ENCODE measurements at regions not wholly inside any gene's neighbourhood (a gene's known extent, or its start where the extent isn't known, plus 50 kb on each side); places are given as distances from the start of the nearest gene placed in this dataset.

GRCh38 chr1:221880182-221880581 lies 138.3 kb upstream of the DUSP10 start:
- no peak for DNase-seq
- Histone ChIP-seq H3K4ac (ENCODE audit: low read depth in 1 of 2, low read length in 2 of 2) (no peak overlapping the region), H3K27ac (ENCODE audit: low read length, poor library complexity, severe bottlenecking) (no peak overlapping the region), H2BK12ac (ENCODE audit: low read length in 2 of 2) (no peak overlapping the region), H3K9me3 (ENCODE audit: control insufficient read depth, low read length) (no peaks in the 10 kb centered on the region), H3K4me3 (ENCODE audit: insufficient read depth in 1 of 2, low read depth in 1 of 2, low read length in 2 of 2) (no peak overlapping the region), H3K23ac (ENCODE audit: low read length in 2 of 2) (no peak overlapping the region), H3K4me2 (ENCODE audit: low read length, poor library complexity, severe bottlenecking) (no peak overlapping the region), H3K36me3 (ENCODE audit: control insufficient read depth in 1 of 2, insufficient read depth in 2 of 2, low read depth in 1 of 2, low read length in 2 of 2) (no peaks in the 10 kb centered on the region), H3K9ac (ENCODE audit: low read length) (no peak overlapping the region), H2BK120ac (ENCODE audit: low read depth, low read length) (no peak overlapping the region), H2BK15ac (ENCODE audit: low read depth, poor library complexity, severe bottlenecking) (no peak overlapping the region), H3K79me1 (replicated peaks; ENCODE audit: low read length, poor library complexity, severe bottlenecking) (no peaks in the 10 kb centered on the region), H2BK5ac (ENCODE audit: low read depth, low read length, poor library complexity, severe bottlenecking) (no peak overlapping the region), H4K8ac (ENCODE audit: low read length) (no peak overlapping the region), H2AFZ (ENCODE audit: low read depth, low read length) (no peak overlapping the region), H3K4me1 (ENCODE audit: control insufficient read depth, insufficient read depth, low read depth, low read length) (no peaks in the 10 kb centered on the region), H3K27me3 (ENCODE audit: control insufficient read depth in 1 of 2, insufficient read depth in 1 of 2, low read length in 2 of 2) (no peaks in the 10 kb centered on the region), H3K18ac (ENCODE audit: low read depth in 1 of 2, low read length in 2 of 2) (no peak overlapping the region), H4K91ac (ENCODE audit: low read length) (no peak overlapping the region), H2AK5ac (ENCODE audit: low read length, severe bottlenecking) (no peak overlapping the region), H3K14ac (ENCODE audit: low read length in 2 of 2) (no peak overlapping the region)
- WGBS: no CpG with 5 or more reads among the region's 1 CpG

- no peak overlapping the region for H2BK120ac ChIP-seq (ENCODE audit: low read depth, low read length)
- H3K4me3 ChIP-seq (ENCODE audit: insufficient read depth in 1 of 2, low read depth in 1 of 2, low read length in 2 of 2): no peak overlapping the region
- no peaks in the 10 kb centered on the region for H3K36me3 ChIP-seq (ENCODE audit: control insufficient read depth in 1 of 2, insufficient read depth in 2 of 2, low read depth in 1 of 2, low read length in 2 of 2)
- H3K18ac ChIP-seq (ENCODE audit: low read depth in 1 of 2, low read length in 2 of 2): no peak overlapping the region
- no peaks in the 10 kb centered on the region for H3K4me1 ChIP-seq (ENCODE audit: control insufficient read depth, insufficient read depth, low read depth, low read length)
- H3K4me2 ChIP-seq (ENCODE audit: low read length, poor library complexity, severe bottlenecking): no peak overlapping the region
- H4K8ac ChIP-seq (ENCODE audit: low read length): no peak overlapping the region
- H4K91ac ChIP-seq (ENCODE audit: low read length): no peak overlapping the region
- DNase-seq: no peak
- H3K4ac ChIP-seq (ENCODE audit: low read depth in 1 of 2, low read length in 2 of 2): no peak overlapping the region
- H3K9ac ChIP-seq (ENCODE audit: low read length): no peak overlapping the region
- H3K27ac ChIP-seq (ENCODE audit: low read length, poor library complexity, severe bottlenecking): no peak overlapping the region
- H2BK5ac ChIP-seq (ENCODE audit: low read depth, low read length, poor library complexity, severe bottlenecking): no peak overlapping the region
- no peaks in the 10 kb centered on the region for H3K9me3 ChIP-seq (ENCODE audit: control insufficient read depth, low read length)
- H2BK15ac ChIP-seq (ENCODE audit: low read depth, poor library complexity, severe bottlenecking): no peak overlapping the region
- no peak overlapping the region for H2AK5ac ChIP-seq (ENCODE audit: low read length, severe bottlenecking)
- no peak overlapping the region for H2BK12ac ChIP-seq (ENCODE audit: low read length in 2 of 2)
- H2AFZ ChIP-seq (ENCODE audit: low read depth, low read length): no peak overlapping the region
- H3K79me1 ChIP-seq (replicated peaks; ENCODE audit: low read length, poor library complexity, severe bottlenecking): no peaks in the 10 kb centered on the region
- H3K14ac ChIP-seq (ENCODE audit: low read length in 2 of 2): no peak overlapping the region
- H3K23ac ChIP-seq (ENCODE audit: low read length in 2 of 2): no peak overlapping the region
- no peaks in the 10 kb centered on the region for H3K27me3 ChIP-seq (ENCODE audit: control insufficient read depth in 1 of 2, insufficient read depth in 1 of 2, low read length in 2 of 2)
These were observed 136.2 kb upstream of the DUSP10 start for GRCh38 chr1:221878134-221878533.

DNA sequence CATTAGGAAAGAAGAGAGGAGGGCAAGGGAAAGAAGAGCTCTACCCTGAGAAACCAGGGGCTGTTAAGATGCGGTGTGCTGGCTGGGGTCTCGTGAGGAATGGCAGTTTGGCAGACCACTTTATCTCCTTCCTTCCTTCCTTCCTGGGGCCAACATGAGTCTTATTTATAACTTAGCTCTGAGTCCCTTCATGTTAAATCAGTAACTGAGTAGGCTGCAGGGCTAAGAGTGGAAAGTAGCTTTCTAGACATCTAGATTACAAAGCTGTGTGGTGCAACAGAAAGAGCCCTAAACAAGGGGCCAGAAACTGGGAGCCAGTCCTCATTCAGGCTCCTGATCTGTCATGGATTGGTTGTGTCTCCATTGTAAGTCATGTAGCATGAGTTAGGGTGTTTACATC lies 135.4 kb upstream of the DUSP10 start:
- no peak overlapping the region for H3K9ac ChIP-seq (ENCODE audit: low read length)
- H2AFZ ChIP-seq (ENCODE audit: low read depth, low read length): no peak overlapping the region
- no peak overlapping the region for H3K4me2 ChIP-seq (ENCODE audit: low read length, poor library complexity, severe bottlenecking)
- WGBS: 67% methylated on average over 1 of the region's 2 CpGs
- H2BK15ac ChIP-seq (ENCODE audit: low read depth, poor library complexity, severe bottlenecking): no peak overlapping the region
- no peak overlapping the region for H2BK120ac ChIP-seq (ENCODE audit: low read depth, low read length)
- H3K4me3 ChIP-seq (ENCODE audit: insufficient read depth in 1 of 2, low read depth in 1 of 2, low read length in 2 of 2): no peak overlapping the region
- H3K27ac ChIP-seq (ENCODE audit: low read length, poor library complexity, severe bottlenecking): no peak overlapping the region
- H3K4ac ChIP-seq (ENCODE audit: low read depth in 1 of 2, low read length in 2 of 2): no peak overlapping the region
- H3K79me1 ChIP-seq (replicated peaks; ENCODE audit: low read length, poor library complexity, severe bottlenecking): no peaks in the 10 kb centered on the region
- H4K91ac ChIP-seq (ENCODE audit: low read length): no peak overlapping the region
- H3K4me1 ChIP-seq (ENCODE audit: control insufficient read depth, insufficient read depth, low read depth, low read length): no peaks in the 10 kb centered on the region
- H2BK12ac ChIP-seq (ENCODE audit: low read length in 2 of 2): peak overlapping the region in 1 of 2 experiments; percentile 58
- no peak overlapping the region for H4K8ac ChIP-seq (ENCODE audit: low read length)
- DNase-seq: no peak
- H3K23ac ChIP-seq (ENCODE audit: low read length in 2 of 2): no peak overlapping the region
- H3K36me3 ChIP-seq (ENCODE audit: control insufficient read depth in 1 of 2, insufficient read depth in 2 of 2, low read depth in 1 of 2, low read length in 2 of 2): no peaks in the 10 kb centered on the region
- no peaks in the 10 kb centered on the region for H3K27me3 ChIP-seq (ENCODE audit: control insufficient read depth in 1 of 2, insufficient read depth in 1 of 2, low read length in 2 of 2)
- H3K14ac ChIP-seq (ENCODE audit: low read length in 2 of 2): no peak overlapping the region
- no peak overlapping the region for H3K18ac ChIP-seq (ENCODE audit: low read depth in 1 of 2, low read length in 2 of 2)
- H2AK5ac ChIP-seq (ENCODE audit: low read length, severe bottlenecking): no peak overlapping the region
- no peak overlapping the region for H2BK5ac ChIP-seq (ENCODE audit: low read depth, low read length, poor library complexity, severe bottlenecking)
- no peaks in the 10 kb centered on the region for H3K9me3 ChIP-seq (ENCODE audit: control insufficient read depth, low read length)

GRCh38 chr1:221875004-221875330 lies 133.1 kb upstream of the DUSP10 start:
- no peak overlapping the region for H3K9ac ChIP-seq (ENCODE audit: low read length)
- no peak overlapping the region for H3K4me2 ChIP-seq (ENCODE audit: low read length, poor library complexity, severe bottlenecking)
- no peak overlapping the region for H3K4me3 ChIP-seq (ENCODE audit: insufficient read depth in 1 of 2, low read depth in 1 of 2, low read length in 2 of 2)
- H3K27ac ChIP-seq (ENCODE audit: low read length, poor library complexity, severe bottlenecking): no peak overlapping the region
- no peak overlapping the region for H3K18ac ChIP-seq (ENCODE audit: low read depth in 1 of 2, low read length in 2 of 2)
- no peak overlapping the region for H3K14ac ChIP-seq (ENCODE audit: low read length in 2 of 2)
- H3K4me1 ChIP-seq (ENCODE audit: control insufficient read depth, insufficient read depth, low read depth, low read length): no peaks in the 10 kb centered on the region
- peak overlapping the region in 1 of 2 experiments; percentile 25 for H2BK12ac ChIP-seq (ENCODE audit: low read length in 2 of 2)
- H2AK5ac ChIP-seq (ENCODE audit: low read length, severe bottlenecking): no peak overlapping the region
- no peak for DNase-seq
- H2AFZ ChIP-seq (ENCODE audit: low read depth, low read length): no peak overlapping the region
- no peak overlapping the region for H2BK120ac ChIP-seq (ENCODE audit: low read depth, low read length)
- no peak overlapping the region for H3K23ac ChIP-seq (ENCODE audit: low read length in 2 of 2)
- H4K91ac ChIP-seq (ENCODE audit: low read length): no peak overlapping the region
- no peak overlapping the region for H2BK5ac ChIP-seq (ENCODE audit: low read depth, low read length, poor library complexity, severe bottlenecking)
- no peaks in the 10 kb centered on the region for H3K79me1 ChIP-seq (replicated peaks; ENCODE audit: low read length, poor library complexity, severe bottlenecking)
- peak overlapping the region; percentile 33 for H2BK15ac ChIP-seq (ENCODE audit: low read depth, poor library complexity, severe bottlenecking)
- H3K27me3 ChIP-seq (ENCODE audit: control insufficient read depth in 1 of 2, insufficient read depth in 1 of 2, low read length in 2 of 2): no peaks in the 10 kb centered on the region
- no peak overlapping the region for H3K4ac ChIP-seq (ENCODE audit: low read depth in 1 of 2, low read length in 2 of 2)
- WGBS: 63% methylated on average over 4 of the region's 4 CpGs
- H3K36me3 ChIP-seq (ENCODE audit: control insufficient read depth in 1 of 2, insufficient read depth in 2 of 2, low read depth in 1 of 2, low read length in 2 of 2): no peaks in the 10 kb centered on the region
- H3K9me3 ChIP-seq (ENCODE audit: control insufficient read depth, low read length): no peaks in the 10 kb centered on the region
- peak overlapping the region; percentile 61 for H4K8ac ChIP-seq (ENCODE audit: low read length)

Measured in mesenchymal stem cell (in vitro differentiated cells and primary cell).